ENCODE measurements at regions not wholly inside any gene's neighbourhood (a gene's known extent, or its start where the extent isn't known, plus 50 kb on each side); places are given as distances from the start of the nearest gene placed in this dataset.

- H3K27ac ChIP-seq (ENCODE audit: low read depth in 2 of 2, low read length in 2 of 2), result peak overlapping the region; percentile 21 to 45
- H3K36me3 ChIP-seq (ENCODE audit: control insufficient read depth in 2 of 2, insufficient read depth in 2 of 2, low read length in 2 of 2), result no peaks in the 10 kb centered on the region
- no peak overlapping the region for H3K4me3 ChIP-seq (ENCODE audit: low read length in 2 of 2)
- H3K27me3 ChIP-seq (ENCODE audit: control insufficient read depth in 2 of 2, insufficient read depth in 2 of 2, low read length in 2 of 2), result no peaks in the 10 kb centered on the region
- H3K9ac ChIP-seq (ENCODE audit: low read depth in 1 of 2, low read length in 2 of 2), result no peak overlapping the region
- peaks cover 5 to 8% of the 10 kb centered on the region in 2 donors for H3K9me3 ChIP-seq (ENCODE audit: control insufficient read depth in 2 of 2, low read length in 2 of 2)
- H3K4me1 ChIP-seq (ENCODE audit: control insufficient read depth in 2 of 2, insufficient read depth in 2 of 2, low read length in 2 of 2), result peaks cover 0 to 2% of the 10 kb centered on the region in 2 donors
These were observed 516.9 kb upstream of the TENM4 start for GRCh38 chr11:79957702-79958101.

- Histone ChIP-seq H3K4me3 (ENCODE audit: low read length in 2 of 2) (no peak overlapping the region), H3K27me3 (ENCODE audit: control insufficient read depth in 2 of 2, insufficient read depth in 2 of 2, low read length in 2 of 2) (no peaks in the 10 kb centered on the region), H3K4me1 (ENCODE audit: control insufficient read depth in 2 of 2, insufficient read depth in 2 of 2, low read length in 2 of 2) (peaks cover 0 to 2% of the 10 kb centered on the region in 2 donors), H3K27ac (ENCODE audit: low read depth in 2 of 2, low read length in 2 of 2) (no peak overlapping the region), H3K9ac (ENCODE audit: low read depth in 1 of 2, low read length in 2 of 2) (no peak overlapping the region), H3K9me3 (ENCODE audit: control insufficient read depth in 2 of 2, low read length in 2 of 2) (peaks cover 5 to 8% of the 10 kb centered on the region in 2 donors), H3K36me3 (ENCODE audit: control insufficient read depth in 2 of 2, insufficient read depth in 2 of 2, low read length in 2 of 2) (no peaks in the 10 kb centered on the region)
These were observed 515.2 kb upstream of the TENM4 start for GRCh38 chr11:79956061-79956460.

GRCh38 chr11:79953629-79954028 is 512.8 kb upstream of the TENM4 start:
- no peaks in the 10 kb centered on the region for H3K36me3 ChIP-seq (ENCODE audit: control insufficient read depth in 2 of 2, insufficient read depth in 2 of 2, low read length in 2 of 2)
- no peak overlapping the region for H3K9ac ChIP-seq (ENCODE audit: low read depth in 1 of 2, low read length in 2 of 2)
- H3K27ac ChIP-seq (ENCODE audit: low read depth in 2 of 2, low read length in 2 of 2), result no peak overlapping the region
- H3K4me1 ChIP-seq (ENCODE audit: control insufficient read depth in 2 of 2, insufficient read depth in 2 of 2, low read length in 2 of 2), result peaks cover 0 to 2% of the 10 kb centered on the region in 2 donors
- no peak overlapping the region for H3K4me3 ChIP-seq (ENCODE audit: low read length in 2 of 2)
- peaks cover 0 to under 1% of the 10 kb centered on the region in 2 donors for H3K9me3 ChIP-seq (ENCODE audit: control insufficient read depth in 2 of 2, low read length in 2 of 2)
- no peaks in the 10 kb centered on the region for H3K27me3 ChIP-seq (ENCODE audit: control insufficient read depth in 2 of 2, insufficient read depth in 2 of 2, low read length in 2 of 2)

- no peaks in the 10 kb centered on the region for H3K27me3 ChIP-seq (ENCODE audit: control insufficient read depth in 2 of 2, insufficient read depth in 2 of 2, low read length in 2 of 2)
- H3K9me3 ChIP-seq (ENCODE audit: control insufficient read depth in 2 of 2, low read length in 2 of 2), result no peaks in the 10 kb centered on the region
- no peak overlapping the region for H3K4me3 ChIP-seq (ENCODE audit: low read length in 2 of 2)
- H3K36me3 ChIP-seq (ENCODE audit: control insufficient read depth in 2 of 2, insufficient read depth in 2 of 2, low read length in 2 of 2), result no peaks in the 10 kb centered on the region
- H3K27ac ChIP-seq (ENCODE audit: low read depth in 2 of 2, low read length in 2 of 2), result no peak overlapping the region
- H3K9ac ChIP-seq (ENCODE audit: low read depth in 1 of 2, low read length in 2 of 2), result no peak overlapping the region
- H3K4me1 ChIP-seq (ENCODE audit: control insufficient read depth in 2 of 2, insufficient read depth in 2 of 2, low read length in 2 of 2), result no peaks in the 10 kb centered on the region
These were observed 509.9 kb upstream of the TENM4 start for GRCh38 chr11:79950741-79951140.

GRCh38 chr11:79950172-79950571 is 509.3 kb upstream of the TENM4 start:
- H3K4me3 ChIP-seq (ENCODE audit: low read length in 2 of 2), result no peak overlapping the region
- H3K36me3 ChIP-seq (ENCODE audit: control insufficient read depth in 2 of 2, insufficient read depth in 2 of 2, low read length in 2 of 2), result no peaks in the 10 kb centered on the region
- H3K27ac ChIP-seq (ENCODE audit: low read depth in 2 of 2, low read length in 2 of 2), result no peak overlapping the region
- H3K27me3 ChIP-seq (ENCODE audit: control insufficient read depth in 2 of 2, insufficient read depth in 2 of 2, low read length in 2 of 2), result no peaks in the 10 kb centered on the region
- H3K9me3 ChIP-seq (ENCODE audit: control insufficient read depth in 2 of 2, low read length in 2 of 2), result no peaks in the 10 kb centered on the region
- no peaks in the 10 kb centered on the region for H3K4me1 ChIP-seq (ENCODE audit: control insufficient read depth in 2 of 2, insufficient read depth in 2 of 2, low read length in 2 of 2)
- no peak overlapping the region for H3K9ac ChIP-seq (ENCODE audit: low read depth in 1 of 2, low read length in 2 of 2)

GRCh38 chr11:79949574-79949973 is 508.7 kb upstream of the TENM4 start:
- no peaks in the 10 kb centered on the region for H3K36me3 ChIP-seq (ENCODE audit: control insufficient read depth in 2 of 2, insufficient read depth in 2 of 2, low read length in 2 of 2)
- H3K4me3 ChIP-seq (ENCODE audit: low read length in 2 of 2), result no peak overlapping the region
- H3K27ac ChIP-seq (ENCODE audit: low read depth in 2 of 2, low read length in 2 of 2), result no peak overlapping the region
- H3K9ac ChIP-seq (ENCODE audit: low read depth in 1 of 2, low read length in 2 of 2), result no peak overlapping the region
- H3K4me1 ChIP-seq (ENCODE audit: control insufficient read depth in 2 of 2, insufficient read depth in 2 of 2, low read length in 2 of 2), result no peaks in the 10 kb centered on the region
- no peaks in the 10 kb centered on the region for H3K9me3 ChIP-seq (ENCODE audit: control insufficient read depth in 2 of 2, low read length in 2 of 2)
- H3K27me3 ChIP-seq (ENCODE audit: control insufficient read depth in 2 of 2, insufficient read depth in 2 of 2, low read length in 2 of 2), result no peaks in the 10 kb centered on the region

GRCh38 chr11:79942646-79943045 is 501.8 kb upstream of the TENM4 start:
- no peaks in the 10 kb centered on the region for H3K9me3 ChIP-seq (ENCODE audit: control insufficient read depth in 2 of 2, low read length in 2 of 2)
- no peak overlapping the region for H3K27ac ChIP-seq (ENCODE audit: low read depth in 2 of 2, low read length in 2 of 2)
- H3K9ac ChIP-seq (ENCODE audit: low read depth in 1 of 2, low read length in 2 of 2), result no peak overlapping the region
- no peaks in the 10 kb centered on the region for H3K4me1 ChIP-seq (ENCODE audit: control insufficient read depth in 2 of 2, insufficient read depth in 2 of 2, low read length in 2 of 2)
- no peak overlapping the region for H3K4me3 ChIP-seq (ENCODE audit: low read length in 2 of 2)
- H3K36me3 ChIP-seq (ENCODE audit: control insufficient read depth in 2 of 2, insufficient read depth in 2 of 2, low read length in 2 of 2), result no peaks in the 10 kb centered on the region
- no peaks in the 10 kb centered on the region for H3K27me3 ChIP-seq (ENCODE audit: control insufficient read depth in 2 of 2, insufficient read depth in 2 of 2, low read length in 2 of 2)

GRCh38 chr11:79942090-79942489 is 501.3 kb upstream of the TENM4 start:
- no peaks in the 10 kb centered on the region for H3K27me3 ChIP-seq (ENCODE audit: control insufficient read depth in 2 of 2, insufficient read depth in 2 of 2, low read length in 2 of 2)
- no peaks in the 10 kb centered on the region for H3K9me3 ChIP-seq (ENCODE audit: control insufficient read depth in 2 of 2, low read length in 2 of 2)
- H3K36me3 ChIP-seq (ENCODE audit: control insufficient read depth in 2 of 2, insufficient read depth in 2 of 2, low read length in 2 of 2), result no peaks in the 10 kb centered on the region

GRCh38 chr11:79940974-79941735 is 500.3 kb upstream of the TENM4 start:
- no peaks in the 10 kb centered on the region for H3K36me3 ChIP-seq (ENCODE audit: control insufficient read depth in 2 of 2, insufficient read depth in 2 of 2, low read length in 2 of 2)
- no peak overlapping the region for H3K9ac ChIP-seq (ENCODE audit: low read depth in 1 of 2, low read length in 2 of 2)
- no peak overlapping the region for H3K4me3 ChIP-seq (ENCODE audit: low read length in 2 of 2)
- H3K27ac ChIP-seq (ENCODE audit: low read depth in 2 of 2, low read length in 2 of 2), result no peak overlapping the region
- H3K9me3 ChIP-seq (ENCODE audit: control insufficient read depth in 2 of 2, low read length in 2 of 2), result no peaks in the 10 kb centered on the region
- no peaks in the 10 kb centered on the region for H3K27me3 ChIP-seq (ENCODE audit: control insufficient read depth in 2 of 2, insufficient read depth in 2 of 2, low read length in 2 of 2)
- no peaks in the 10 kb centered on the region for H3K4me1 ChIP-seq (ENCODE audit: control insufficient read depth in 2 of 2, insufficient read depth in 2 of 2, low read length in 2 of 2)

More at GRCh38 chr11:79942090-79942489, 501.3 kb upstream of the TENM4 start:
- H3K27ac ChIP-seq (ENCODE audit: low read depth in 2 of 2, low read length in 2 of 2), result no peak overlapping the region
- no peaks in the 10 kb centered on the region for H3K4me1 ChIP-seq (ENCODE audit: control insufficient read depth in 2 of 2, insufficient read depth in 2 of 2, low read length in 2 of 2)
- no peak overlapping the region for H3K4me3 ChIP-seq (ENCODE audit: low read length in 2 of 2)
- no peak overlapping the region for H3K9ac ChIP-seq (ENCODE audit: low read depth in 1 of 2, low read length in 2 of 2)

- no peaks in the 10 kb centered on the region for H3K4me1 ChIP-seq (ENCODE audit: control insufficient read depth in 2 of 2, insufficient read depth in 2 of 2, low read length in 2 of 2)
- H3K4me3 ChIP-seq (ENCODE audit: low read length in 2 of 2), result no peak overlapping the region
- no peak overlapping the region for H3K27ac ChIP-seq (ENCODE audit: low read depth in 2 of 2, low read length in 2 of 2)
- H3K9ac ChIP-seq (ENCODE audit: low read depth in 1 of 2, low read length in 2 of 2), result no peak overlapping the region
- no peaks in the 10 kb centered on the region for H3K27me3 ChIP-seq (ENCODE audit: control insufficient read depth in 2 of 2, insufficient read depth in 2 of 2, low read length in 2 of 2)
- H3K9me3 ChIP-seq (ENCODE audit: control insufficient read depth in 2 of 2, low read length in 2 of 2), result no peaks in the 10 kb centered on the region
- H3K36me3 ChIP-seq (ENCODE audit: control insufficient read depth in 2 of 2, insufficient read depth in 2 of 2, low read length in 2 of 2), result no peaks in the 10 kb centered on the region
These were observed 499.3 kb upstream of the TENM4 start for GRCh38 chr11:79940165-79940564.

All from mucosa of rectum (tissue), 2 donors.